H9 (cell line): ENCODE measurements at regions not wholly inside any gene's neighbourhood (a gene's known extent, or its start where the extent isn't known, plus 50 kb on each side); places are given as distances from the start of the nearest gene placed in this dataset.

Source experiments
- DNase-seq: peaks from one replicate; pipeline ENCODE4 v3.0.0-alpha.2; 2017
- H2AFZ ChIP-seq: one replicate; pipeline ENCODE4 v1.6.1; 2013; ENCODE audit warnings: mild to moderate bottlenecking, low read length, control low read depth, moderate library complexity
- H2AK5ac ChIP-seq: 2 replicates; pipeline ENCODE4 v1.6.1; 2013; ENCODE audit warnings: low read length, control low read depth, mixed read lengths; ENCODE audit not compliant: insufficient read length
- H2BK120ac ChIP-seq: one replicate; pipeline ENCODE4 v1.6.1; 2013; ENCODE audit warnings: low read depth, mild to moderate bottlenecking, low read length, control low read depth, inconsistent platforms; ENCODE audit not compliant: poor library complexity, severe bottlenecking
- H2BK12ac ChIP-seq: 2 replicates; pipeline ENCODE4 v1.6.1; 2013; ENCODE audit warnings: low read length, control low read depth, mixed read lengths, low read depth; ENCODE audit not compliant: insufficient read length
- H2BK15ac ChIP-seq: 2 replicates; pipeline ENCODE4 v1.6.1; 2013; ENCODE audit warnings: low read depth, low read length, control low read depth
- H2BK20ac ChIP-seq: one replicate; pipeline ENCODE4 v1.6.1; 2013; ENCODE audit warnings: low read depth, mild to moderate bottlenecking, low read length, control low read depth, inconsistent platforms; ENCODE audit not compliant: poor library complexity, severe bottlenecking
- H2BK5ac ChIP-seq: 2 replicates; pipeline ENCODE4 v1.6.1; 2013; ENCODE audit warnings: low read length, control low read depth, mixed read lengths; ENCODE audit not compliant: insufficient read length
- H3K14ac ChIP-seq: 2 replicates; pipeline ENCODE4 v1.6.1; 2013; ENCODE audit warnings: low read length, control low read depth; ENCODE audit not compliant: insufficient read depth
- H3K18ac ChIP-seq: 2 replicates; pipeline ENCODE4 v1.6.1; 2013; ENCODE audit warnings: low read depth, mild to moderate bottlenecking, mixed read lengths, low read length, control low read depth; ENCODE audit not compliant: insufficient read length
- H3K23ac ChIP-seq: 2 replicates; pipeline ENCODE4 v1.6.1; 2013; ENCODE audit warnings: low read length, control low read depth, mixed read lengths, low read depth; ENCODE audit not compliant: insufficient read length
- H3K23me2 ChIP-seq: 2 replicates; pipeline ENCODE4 v1.6.1; 2013; ENCODE audit warnings: low read depth, mild to moderate bottlenecking, mixed read lengths, low read length, control low read depth; ENCODE audit not compliant: insufficient read length, poor library complexity, severe bottlenecking
- H3K27ac ChIP-seq: 2 replicates; pipeline ENCODE4 v1.5.1; 2013; ENCODE audit warnings: low read length, control low read depth, mixed read lengths, low read depth; ENCODE audit not compliant: insufficient read length
- H3K27me3 ChIP-seq: 2 replicates; pipeline ENCODE4 v1.6.1; 2013; ENCODE audit warnings: low read length, control low read depth, inconsistent platforms; ENCODE audit not compliant: insufficient read depth
- H3K4ac ChIP-seq: 2 replicates; pipeline ENCODE4 v1.6.1; 2013; ENCODE audit warnings: low read depth, mild to moderate bottlenecking, control low read depth, inconsistent platforms, low read length, moderate library complexity
- H3K4me1 ChIP-seq: 2 replicates; pipeline ENCODE4 v1.6.1; 2013; ENCODE audit warnings: low read length, control low read depth, inconsistent platforms; ENCODE audit not compliant: insufficient read depth
- H3K4me2 ChIP-seq: 2 replicates; pipeline ENCODE4 v1.6.1; 2013; ENCODE audit warnings: low read length, control low read depth, mixed read lengths; ENCODE audit not compliant: insufficient read length, insufficient read depth
- H3K56ac ChIP-seq: 2 replicates; pipeline ENCODE4 v1.6.1; 2013; ENCODE audit warnings: low read depth, mild to moderate bottlenecking, mixed read lengths, low read length, control low read depth; ENCODE audit not compliant: insufficient read length
- H3K79me1 ChIP-seq: 2 replicates; pipeline ENCODE4 v1.6.1; 2013; ENCODE audit warnings: low read depth, mild to moderate bottlenecking, moderate library complexity, low read length, control low read depth, inconsistent platforms; ENCODE audit not compliant: insufficient read depth, poor library complexity, severe bottlenecking
- H3K79me2 ChIP-seq: 2 replicates; pipeline ENCODE4 v1.6.1; 2013; ENCODE audit warnings: low read length, control low read depth, inconsistent platforms; ENCODE audit not compliant: insufficient read depth
- H3K9ac ChIP-seq: 2 replicates; pipeline ENCODE4 v1.6.1; 2013; ENCODE audit warnings: low read length, control low read depth, mixed read lengths; ENCODE audit not compliant: insufficient read length; ENCODE audit errors: extremely low read depth
- H3K9me3 ChIP-seq: one replicate; pipeline ENCODE4 v1.6.1; 2013; ENCODE audit warnings: low read depth, low read length, inconsistent platforms; ENCODE audit not compliant: control insufficient read depth
- H3T11ph ChIP-seq: one replicate; pipeline ENCODE4 v1.6.1; 2013; ENCODE audit warnings: mild to moderate bottlenecking, low read length, control low read depth, inconsistent platforms
- H4K20me1 ChIP-seq: one replicate; pipeline ENCODE4 v1.6.1; 2013; ENCODE audit not compliant: control insufficient read depth, insufficient read length, insufficient read depth
- H4K5ac ChIP-seq: 2 replicates; pipeline ENCODE4 v1.6.1; 2013; ENCODE audit warnings: low read depth, mild to moderate bottlenecking, mixed read lengths, low read length, control low read depth; ENCODE audit not compliant: insufficient read length
- H4K8ac ChIP-seq: replicated peaks from 2 replicates; pipeline ENCODE4 v1.6.1; 2013; ENCODE audit warnings: low read length, control low read depth, mixed read lengths, low read depth; ENCODE audit not compliant: insufficient read length
- H4K91ac ChIP-seq: 2 replicates; pipeline ENCODE4 v1.6.1; 2013; ENCODE audit warnings: low read depth, mild to moderate bottlenecking, moderate library complexity, mixed read lengths, low read length, control low read depth; ENCODE audit not compliant: insufficient read length
- H3K27ac Mint-ChIP-seq, 3 experiments: 2 replicates in 2 of 3; 3 replicates in 1 of 3; pipeline ENCODE4 v1.8.0; 2020 to 2021; ENCODE audit warnings: mixed read lengths in 3 of 3, mild to moderate bottlenecking in 1 of 3, moderate library complexity in 1 of 3
- H3K27me3 Mint-ChIP-seq: 2 replicates; pipeline ENCODE4 v1.8.0; 2021; ENCODE audit warnings: low read depth, mild to moderate bottlenecking, moderate library complexity, mixed read lengths
- H3K36me3 Mint-ChIP-seq, 3 experiments: 2 replicates in 2 of 3; 3 replicates in 1 of 3; pipeline ENCODE4 v1.8.0; 2020 to 2021; ENCODE audit warnings: low read depth in 3 of 3, mixed read lengths in 3 of 3; ENCODE audit not compliant: insufficient read depth in 1 of 3
- H3K4me1 Mint-ChIP-seq, 2 experiments: 2 replicates each; pipeline ENCODE4 v1.8.0; 2020; ENCODE audit warnings: mixed read lengths in 2 of 2
- H3K4me3 Mint-ChIP-seq, 2 experiments: 2 replicates in 1 of 2; 3 replicates in 1 of 2; pipeline ENCODE4 v1.8.0; 2020 to 2021; ENCODE audit warnings: mild to moderate bottlenecking in 2 of 2, mixed read lengths in 2 of 2, moderate library complexity in 1 of 2
- H3K9me3 Mint-ChIP-seq, 2 experiments: 2 replicates in 1 of 2; 3 replicates in 1 of 2; pipeline ENCODE4 v1.8.0; 2020; ENCODE audit warnings: mild to moderate bottlenecking in 2 of 2, mixed read lengths in 2 of 2, moderate library complexity in 1 of 2
- CTCF ChIP-seq: fragments of 200-600 bp; sonication (generic); conservative IDR thresholded peaks from 3 replicates; pipeline ENCODE4 v1.8.0; 2021; ENCODE audit warnings: antibody characterized with exemption, mild to moderate bottlenecking
- WGBS: extraction: QIAGEN DNeasy Blood & Tissue Kit; methylation state at CpG from one replicate; pipeline ENCODE4 v1.1.7; 2013; ENCODE audit warnings: missing lambda C conversion rate, low lambda C conversion rate, mixed read lengths; ENCODE audit not compliant: insufficient read length; ENCODE audit errors: extremely low coverage; 5-methylcytosine and 5-hydroxymethylcytosine counted together

- no peak for DNase-seq
- no peak overlapping the region for H3K4ac ChIP-seq
- peaks cover 0 to 3% of the 10 kb centered on the region in 2 experiments; a peak in 3 of 5 replicates for H3K9me3 Mint-ChIP-seq
- H3K4me1 Mint-ChIP-seq, result peaks cover 6% of the 10 kb centered on the region in 2 experiments; a peak in 2 of 4 replicates
- no peaks in the 10 kb centered on the region for H3K27me3 ChIP-seq
- no peak for TF ChIP-seq CTCF
- H4K20me1 ChIP-seq, result no peaks in the 10 kb centered on the region
- H3K9ac ChIP-seq, result no peak overlapping the region
- H3K4me1 ChIP-seq, result no peaks in the 10 kb centered on the region
- no peak overlapping the region for H4K5ac ChIP-seq
- no peak overlapping the region for H2AK5ac ChIP-seq
- no peak overlapping the region for H2BK20ac ChIP-seq
- no peak overlapping the region for H2BK12ac ChIP-seq
- H3K23me2 ChIP-seq, result no peaks in the 10 kb centered on the region
- H3K79me2 ChIP-seq, result no peaks in the 10 kb centered on the region
- H3K27ac Mint-ChIP-seq, result no peak overlapping the region
- H3T11ph ChIP-seq, result no peak overlapping the region
- no peak overlapping the region for H2BK5ac ChIP-seq
- H3K14ac ChIP-seq, result no peak overlapping the region
- no CpG with 5 or more reads among the region's 3 CpGs for WGBS
- peaks cover 0 to 3% (median 2%) of the 10 kb centered on the region in 3 experiments; a peak in 1 of 7 replicates for H3K36me3 Mint-ChIP-seq
- no peak overlapping the region for H2BK120ac ChIP-seq
- no peak overlapping the region for H2AFZ ChIP-seq
- no peak overlapping the region for H3K23ac ChIP-seq
- no peaks in the 10 kb centered on the region for H3K9me3 ChIP-seq
- no peak overlapping the region for H2BK15ac ChIP-seq
- H3K56ac ChIP-seq, result no peak overlapping the region
- H4K91ac ChIP-seq, result no peak overlapping the region
- H3K18ac ChIP-seq, result no peak overlapping the region
- H3K4me2 ChIP-seq, result no peak overlapping the region
- H3K27me3 Mint-ChIP-seq, result no peaks in the 10 kb centered on the region
- no peaks in the 10 kb centered on the region for H3K79me1 ChIP-seq
- no peak overlapping the region for H3K27ac ChIP-seq
- H3K4me3 Mint-ChIP-seq, result no peak overlapping the region
- H4K8ac ChIP-seq, result no peak overlapping the region
Measured at GRCh38 chr4:171464499-171464898, 348.7 kb upstream of the GALNTL6 start.
